ENCODE measurements at regions not wholly inside any gene's neighbourhood (a gene's known extent, or its start where the extent isn't known, plus 50 kb on each side); places are given as distances from the start of the nearest gene placed in this dataset.

GRCh38 chr2:71859211-71859847 is 288.3 kb downstream of the CYP26B1 start:
- H2BK120ac ChIP-seq (replicated peaks; ENCODE audit: low read depth, low read length), result no peak overlapping the region
- 88% methylated on average over 7 of the region's 7 CpGs; no CpG with 5 or more reads in 1 of the 2 experiments for WGBS, 2 experiments (ENCODE audit: extremely low coverage in 1 of 2, insufficient coverage in 1 of 2, insufficient read length in 1 of 2, insufficient replicate concordance in 2 of 2, low coverage in 1 of 2, low lambda C conversion rate in 2 of 2, missing lambda C conversion rate in 1 of 2)
- H3K4me2 ChIP-seq (ENCODE audit: insufficient read depth in 1 of 2, low read depth in 2 of 2, low read length in 2 of 2), result no peak overlapping the region
- no peaks in the 10 kb centered on the region for H3K79me1 ChIP-seq (ENCODE audit: low read depth, low read length)
- H3K4ac ChIP-seq (replicated peaks; ENCODE audit: insufficient read length, low read depth, low read length), result no peak overlapping the region
- no peaks in the 10 kb centered on the region for H3K4me1 ChIP-seq (replicated peaks in 1 of 4; ENCODE audit: control insufficient read depth in 3 of 4, insufficient read depth in 4 of 4, low read length in 3 of 4)
- no peak for FAIRE-seq
- H2BK20ac ChIP-seq (ENCODE audit: low read length), result no peak overlapping the region
- no peaks in the 10 kb centered on the region for H3K36me3 ChIP-seq (ENCODE audit: control insufficient read depth in 2 of 4, insufficient read depth in 4 of 4, low read length in 3 of 4)
- no peak overlapping the region for H2BK12ac ChIP-seq (ENCODE audit: low read depth, low read length)
- no peaks in the 10 kb centered on the region for H3K27me3 ChIP-seq (replicated peaks in 1 of 4; ENCODE audit: control insufficient read depth in 3 of 4, extremely low read depth in 1 of 4, insufficient read depth in 3 of 4, low read length in 3 of 4)
- H4K8ac ChIP-seq (ENCODE audit: extremely low read depth, insufficient read depth, low read length), result no peak overlapping the region
- H2BK15ac ChIP-seq (ENCODE audit: low read length), result no peak overlapping the region
- no peak overlapping the region for H2AK5ac ChIP-seq (ENCODE audit: low read depth, low read length)
- H3K14ac ChIP-seq (ENCODE audit: insufficient read length), result no peak overlapping the region
- no peak overlapping the region for H3K27ac ChIP-seq (ENCODE audit: low read depth, low read length)
- H4K91ac ChIP-seq (replicated peaks; ENCODE audit: insufficient read length, low read length), result no peak overlapping the region
- no peaks in the 10 kb centered on the region for H3K9me3 ChIP-seq (ENCODE audit: insufficient read depth in 2 of 2, low read depth in 1 of 2, low read length in 1 of 2)
- no peak for DNase-seq (ENCODE audit: low read depth in 1 of 2, low spot score in 2 of 2)
- TF ChIP-seq FOSL1 (IDR thresholded peaks at IDR 0.05; ENCODE audit: insufficient read depth, low read depth, low read length) (no peak), MAX (IDR thresholded peaks at IDR 0.05) (no peak), SIX5 (IDR thresholded peaks at IDR 0.05; ENCODE audit: low read depth, low read length) (no peak), KDM5A (IDR thresholded peaks at IDR 0.05; ENCODE audit: low read length) (no peak), RXRA (IDR thresholded peaks at IDR 0.05; ENCODE audit: insufficient read depth, low read depth, low read length) (no peak), CHD2 (IDR thresholded peaks at IDR 0.05; ENCODE audit: low read length) (no peak), CBX5 (IDR thresholded peaks at IDR 0.05; ENCODE audit: low read depth, low read length) (no peak), SAP30 (IDR thresholded peaks at IDR 0.05; ENCODE audit: insufficient read depth, insufficient replicate concordance, low read length) (no peak), JUN (IDR thresholded peaks at IDR 0.05; ENCODE audit: low read depth, low read length) (no peak)
- no peak overlapping the region for H2AFZ ChIP-seq (ENCODE audit: low read length)
- no peak overlapping the region for H2BK5ac ChIP-seq (ENCODE audit: low read depth, low read length)
- H4K5ac ChIP-seq (ENCODE audit: insufficient read length, low read depth, low read length), result no peak overlapping the region
- H3K23me2 ChIP-seq (ENCODE audit: low read depth, low read length), result peaks cover 2% of the 10 kb centered on the region; the same call in 1 of the 2 replicates
- H4K20me1 ChIP-seq (replicated peaks in 1 of 2; ENCODE audit: control insufficient read depth in 1 of 2, insufficient read depth in 2 of 2, low read length in 2 of 2), result no peaks in the 10 kb centered on the region
- no peak overlapping the region for H3K9ac ChIP-seq (replicated peaks in 1 of 4; ENCODE audit: extremely low read depth in 1 of 4, low read depth in 3 of 4, low read length in 3 of 4)
- H3K18ac ChIP-seq (ENCODE audit: extremely low read depth, low read length), result no peak overlapping the region
- no peaks in the 10 kb centered on the region for H3K79me2 ChIP-seq (ENCODE audit: control insufficient read depth in 1 of 2, insufficient read depth in 2 of 2, low read length in 2 of 2)
- H3K4me3 ChIP-seq (ENCODE audit: extremely low read depth in 1 of 4, insufficient read depth in 2 of 4, low read depth in 3 of 4, low read length in 4 of 4), result no peak overlapping the region
- no peak overlapping the region for H3K23ac ChIP-seq (ENCODE audit: insufficient read length)
- ChIA-PET POLR2A (ENCODE audit: partially characterized antibody) (interaction anchor here (0.6 kb wide), 1 partner anchor 359 kb away, joined by 4 read pairs; no protein-coding TSS in a partner anchor), CTCF (ENCODE audit: partially characterized antibody) (interaction anchor here (0.6 kb wide), 1 partner anchor 309 kb away, joined by 3 read pairs; no protein-coding TSS in a partner anchor)
- no peak overlapping the region for H3K56ac ChIP-seq (replicated peaks; ENCODE audit: insufficient read length, low read depth, low read length)
